AG04449 (cell line): ENCODE measurements at regions not wholly inside any gene's neighbourhood (a gene's known extent, or its start where the extent isn't known, plus 50 kb on each side); places are given as distances from the start of the nearest gene placed in this dataset.
"Not testable (repeated sequence)": the region's sequence is repeated elsewhere in the genome, so short reads cannot be mapped to it uniquely, and the experiment has no call there.

Experiments
- CTCF ChIA-PET: fragments of 350-600 bp; formaldehyde crosslinking; extraction: SDS; loops from one replicate; lab custom pipeline; 2021; ENCODE audit warnings: antibody characterized with exemption; lab: Yijun Ruan, JAX
- POLR2A ChIA-PET: fragments of 400-600, 350-600 bp; formaldehyde crosslinking; extraction: SDS; loops from one replicate; lab custom pipeline; 2020; ENCODE audit warnings: antibody characterized with exemption, inconsistent platforms; lab: Yijun Ruan, JAX
- DNase-seq: peaks from one replicate; pipeline ENCODE4 v3.0.0-alpha.2; 2010; ENCODE audit warnings: low read depth, low spot score
- H3K4me3 ChIP-seq: 2 replicates; pipeline ENCODE4 v1.5.1; 2011; ENCODE audit warnings: low read depth, mild to moderate bottlenecking, control low read depth, low read length
- TF ChIP-seq, protein P1 (sequence below): IDR thresholded peaks from one replicate; pipeline ENCODE4 v1.5.1; 2011; ENCODE audit warnings: mild to moderate bottlenecking, moderate library complexity, low read length, control low read depth, inconsistent platforms; ENCODE audit not compliant: insufficient read depth; ENCODE audit errors: missing control alignments

- POLR2A ChIA-PET = no interaction called here
- no peak overlapping the region for H3K4me3 ChIP-seq
- CTCF ChIA-PET = interaction anchor here (0.7 to 1.7 kb wide), 2 partner anchors 1018 to 1177 kb away, joined by 3 to 6 read pairs; no protein-coding TSS in a partner anchor
- DNase-seq = peak; percentile 0
- TF ChIP-seq, protein P1, sequence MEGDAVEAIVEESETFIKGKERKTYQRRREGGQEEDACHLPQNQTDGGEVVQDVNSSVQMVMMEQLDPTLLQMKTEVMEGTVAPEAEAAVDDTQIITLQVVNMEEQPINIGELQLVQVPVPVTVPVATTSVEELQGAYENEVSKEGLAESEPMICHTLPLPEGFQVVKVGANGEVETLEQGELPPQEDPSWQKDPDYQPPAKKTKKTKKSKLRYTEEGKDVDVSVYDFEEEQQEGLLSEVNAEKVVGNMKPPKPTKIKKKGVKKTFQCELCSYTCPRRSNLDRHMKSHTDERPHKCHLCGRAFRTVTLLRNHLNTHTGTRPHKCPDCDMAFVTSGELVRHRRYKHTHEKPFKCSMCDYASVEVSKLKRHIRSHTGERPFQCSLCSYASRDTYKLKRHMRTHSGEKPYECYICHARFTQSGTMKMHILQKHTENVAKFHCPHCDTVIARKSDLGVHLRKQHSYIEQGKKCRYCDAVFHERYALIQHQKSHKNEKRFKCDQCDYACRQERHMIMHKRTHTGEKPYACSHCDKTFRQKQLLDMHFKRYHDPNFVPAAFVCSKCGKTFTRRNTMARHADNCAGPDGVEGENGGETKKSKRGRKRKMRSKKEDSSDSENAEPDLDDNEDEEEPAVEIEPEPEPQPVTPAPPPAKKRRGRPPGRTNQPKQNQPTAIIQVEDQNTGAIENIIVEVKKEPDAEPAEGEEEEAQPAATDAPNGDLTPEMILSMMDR = peak; percentile 40
Measured at GRCh38 chr3:167032267-167032876, 347.7 kb downstream of the ZBBX start.

GRCh38 chr3:167031364-167032049 is 348.6 kb downstream of the ZBBX start:
- ChIA-PET CTCF (interaction anchor here (1.7 kb wide), 1 partner anchor 1176 kb away, joined by 6 read pairs; no protein-coding TSS in a partner anchor), POLR2A (no interaction called here)
- no peak for DNase-seq
- no peak overlapping the region for H3K4me3 ChIP-seq
- TF ChIP-seq, protein P1 = no peak

- POLR2A ChIA-PET = no interaction called here
- no peak overlapping the region for H3K4me3 ChIP-seq
- no peak for DNase-seq
- CTCF ChIA-PET = no interaction called here
- TF ChIP-seq, protein P1 = no peak
Measured at GRCh38 chr3:167030082-167030725, 349.9 kb downstream of the ZBBX start.

- CTCF ChIA-PET = not testable (repeated sequence)
Measured at GRCh38 chr3:167019503-167019902, 360.6 kb downstream of the ZBBX start.

GRCh38 chr3:167018591-167019111 is 361.4 kb downstream of the ZBBX start:
- CTCF ChIA-PET, DNase-seq, H3K4me3 ChIP-seq, POLR2A ChIA-PET: not testable (repeated sequence)

More at GRCh38 chr3:167019503-167019902, 360.6 kb downstream of the ZBBX start:
- POLR2A ChIA-PET, DNase-seq, H3K4me3 ChIP-seq: not testable (repeated sequence)

DNA sequence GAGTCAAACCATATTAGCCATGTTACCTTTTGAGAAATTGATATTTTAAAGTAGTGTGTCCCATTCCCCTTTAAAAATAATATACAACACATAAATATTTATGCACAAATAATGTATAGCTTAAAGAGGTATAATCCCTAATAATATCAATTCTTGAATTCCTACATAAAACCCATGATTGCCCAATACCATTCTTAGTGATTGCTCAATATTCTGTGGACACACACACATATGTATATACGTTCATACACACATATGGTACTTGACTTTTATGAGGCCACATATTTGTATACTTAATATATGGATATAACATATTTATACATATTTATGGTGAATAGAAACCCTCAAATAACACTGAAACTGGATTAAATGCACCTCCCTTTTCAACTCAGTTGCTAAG is 367.4 kb downstream of the ZBBX start:
- ChIA-PET CTCF (no interaction called here), POLR2A (no interaction called here)
- H3K4me3 ChIP-seq = no peak overlapping the region
- TF ChIP-seq, protein P1 = no peak
- DNase-seq = no peak

- POLR2A ChIA-PET = no interaction called here
- TF ChIP-seq, protein P1 = no peak
- H3K4me3 ChIP-seq = no peak overlapping the region
- no peak for DNase-seq
- CTCF ChIA-PET = no interaction called here
Measured at GRCh38 chr3:167008791-167009190, 371.3 kb downstream of the ZBBX start.
